Fibroblast of lung (primary cell): ENCODE measurements at regions not wholly inside any gene's neighbourhood (a gene's known extent, or its start where the extent isn't known, plus 50 kb on each side); places are given as distances from the start of the nearest gene placed in this dataset.

Source experiments
- CTCF ChIP-seq, 2 donors: IDR thresholded peaks in 1 of 2; conservative IDR thresholded peaks in 1 of 2; 1 replicate in 1 of 2; 2 replicates in 1 of 2; pipeline ENCODE4 v1.5.1; 2011 to 2012; ENCODE audit warnings: low read length in 2 of 2, control low read depth in 1 of 2, inconsistent platforms in 1 of 2, low read depth in 1 of 2, mild to moderate bottlenecking in 1 of 2
- EZH2 ChIP-seq: IDR thresholded peaks from 2 replicates; pipeline ENCODE4 v1.5.1; 2012; ENCODE audit warnings: low read length, control low read depth, mild to moderate bottlenecking; ENCODE audit errors: missing control alignments

GRCh38 chr5:126341906-126342630 lies 81.1 kb upstream of the GRAMD2B start:
- TF ChIP-seq CTCF (conservative IDR thresholded peaks at IDR 0.05 in 1 of 2, IDR thresholded peaks at IDR 0.05 in 1 of 2; ENCODE audit: low read depth in 1 of 2, low read length in 2 of 2) (no peak), EZH2 (no peak)
